ENCODE measurements at regions not wholly inside any gene's neighbourhood (a gene's known extent, or its start where the extent isn't known, plus 50 kb on each side); places are given as distances from the start of the nearest gene placed in this dataset.

DNA sequence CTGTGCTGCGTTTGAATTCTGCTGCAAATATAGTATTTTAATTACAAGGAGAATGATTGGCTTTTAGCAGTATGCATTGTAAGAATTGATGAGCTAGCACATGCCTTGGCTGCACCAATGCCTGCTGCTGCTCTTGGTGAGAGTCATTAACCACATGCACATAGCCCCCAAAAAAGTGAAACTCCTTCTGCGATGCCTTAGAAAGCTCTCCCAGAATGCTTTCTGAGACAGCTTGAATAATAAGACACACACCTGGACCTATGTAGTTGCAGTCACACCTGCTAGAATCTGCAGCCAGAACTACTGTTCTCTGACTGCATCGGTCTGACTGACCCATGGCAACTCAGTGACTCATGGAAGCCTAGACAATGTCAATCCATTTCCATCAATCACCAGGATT lies 170.1 kb upstream of the DDX18 start:
- TF ChIP-seq JUND (IDR thresholded peaks at IDR 0.05; ENCODE audit: low read depth) = no peak
- in situ Hi-C loops (cut with HindIII; ENCODE audit: low pct_unique_long_range_greater_than_20kb, low sequenced_read_pairs) = no loop called here

GRCh38 chr2:117645458-117645857 lies 169.0 kb upstream of the DDX18 start:
- DNase-seq (ENCODE audit: low read depth in 1 of 2, low spot score in 1 of 2) = no peak
- in situ Hi-C loops (cut with HindIII; ENCODE audit: low pct_unique_long_range_greater_than_20kb, low sequenced_read_pairs) = no loop called here
- no peak for TF ChIP-seq JUND (IDR thresholded peaks at IDR 0.05; ENCODE audit: low read depth)

More for the DNA sequence above, 170.1 kb upstream of the DDX18 start:
- no peak for DNase-seq (ENCODE audit: low read depth in 1 of 2, low spot score in 1 of 2)

- in situ Hi-C loops (cut with HindIII; ENCODE audit: low pct_unique_long_range_greater_than_20kb, low sequenced_read_pairs) = no loop called here
- no peak for TF ChIP-seq JUND (IDR thresholded peaks at IDR 0.05; ENCODE audit: low read depth)
- DNase-seq (ENCODE audit: low read depth in 1 of 2, low spot score in 1 of 2) = no peak
Measured at GRCh38 chr2:117646099-117646498, 168.4 kb upstream of the DDX18 start.

- in situ Hi-C loops (cut with HindIII; ENCODE audit: low pct_unique_long_range_greater_than_20kb, low sequenced_read_pairs) = no loop called here
- TF ChIP-seq JUND (IDR thresholded peaks at IDR 0.05; ENCODE audit: low read depth) = no peak
- DNase-seq (ENCODE audit: low read depth in 1 of 2, low spot score in 1 of 2) = no peak
Measured at GRCh38 chr2:117646872-117647271, 167.6 kb upstream of the DDX18 start.

GRCh38 chr2:117656546-117656945 lies 157.9 kb upstream of the DDX18 start:
- no peak for DNase-seq (ENCODE audit: low read depth in 1 of 2, low spot score in 1 of 2)
- in situ Hi-C loops (cut with HindIII; ENCODE audit: low pct_unique_long_range_greater_than_20kb, low sequenced_read_pairs) = no loop called here
- no peak for TF ChIP-seq JUND (IDR thresholded peaks at IDR 0.05; ENCODE audit: low read depth)

DNA sequence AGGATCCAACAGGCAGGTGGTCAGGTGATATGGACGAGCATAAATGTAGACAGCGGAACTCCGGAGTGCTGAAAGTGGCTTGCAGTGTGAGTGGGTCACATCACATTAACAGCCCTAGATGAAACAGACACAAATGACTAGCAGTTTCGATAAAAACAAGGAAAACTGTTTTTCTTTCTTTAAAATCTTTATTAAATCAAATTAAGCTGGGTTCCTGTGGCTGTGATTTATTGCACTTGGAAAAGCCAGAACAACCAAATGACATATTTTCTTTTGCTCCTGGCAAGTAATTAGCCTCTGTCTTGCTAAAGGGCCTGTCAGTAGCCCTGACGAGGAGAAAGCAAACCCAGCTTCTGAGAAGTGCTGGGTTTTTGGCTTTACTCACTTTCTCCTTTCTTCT lies 152.9 kb upstream of the DDX18 start:
- no peak for DNase-seq (ENCODE audit: low read depth in 1 of 2, low spot score in 1 of 2)
- in situ Hi-C loops (cut with HindIII; ENCODE audit: low pct_unique_long_range_greater_than_20kb, low sequenced_read_pairs) = no loop called here
- no peak for TF ChIP-seq JUND (IDR thresholded peaks at IDR 0.05; ENCODE audit: low read depth)

GRCh38 chr2:117674172-117674571 lies 140.3 kb upstream of the DDX18 start:
- in situ Hi-C loops (cut with HindIII; ENCODE audit: low pct_unique_long_range_greater_than_20kb, low sequenced_read_pairs) = no loop called here
- no peak for DNase-seq (ENCODE audit: low read depth in 1 of 2, low spot score in 1 of 2)
- TF ChIP-seq JUND (IDR thresholded peaks at IDR 0.05; ENCODE audit: low read depth) = no peak

GRCh38 chr2:117679952-117680351 lies 134.5 kb upstream of the DDX18 start:
- no peak for DNase-seq (ENCODE audit: low read depth in 1 of 2, low spot score in 1 of 2)
- TF ChIP-seq JUND (IDR thresholded peaks at IDR 0.05; ENCODE audit: low read depth) = no peak
- in situ Hi-C loops (cut with HindIII; ENCODE audit: low pct_unique_long_range_greater_than_20kb, low sequenced_read_pairs) = no loop called here

GRCh38 chr2:117684919-117685318 lies 129.6 kb upstream of the DDX18 start:
- no peak for TF ChIP-seq JUND (IDR thresholded peaks at IDR 0.05; ENCODE audit: low read depth)
- in situ Hi-C loops (cut with HindIII; ENCODE audit: low pct_unique_long_range_greater_than_20kb, low sequenced_read_pairs) = no loop called here
- DNase-seq (ENCODE audit: low read depth in 1 of 2, low spot score in 1 of 2) = no peak

- in situ Hi-C loops (cut with HindIII; ENCODE audit: low pct_unique_long_range_greater_than_20kb, low sequenced_read_pairs) = no loop called here
- no peak for DNase-seq (ENCODE audit: low read depth in 1 of 2, low spot score in 1 of 2)
Measured at GRCh38 chr2:117686699-117687098, 127.8 kb upstream of the DDX18 start.

GRCh38 chr2:117691595-117691994 lies 122.9 kb upstream of the DDX18 start:
- in situ Hi-C loops (cut with HindIII; ENCODE audit: low pct_unique_long_range_greater_than_20kb, low sequenced_read_pairs) = no loop called here
- no peak for TF ChIP-seq JUND (IDR thresholded peaks at IDR 0.05; ENCODE audit: low read depth)
- DNase-seq (ENCODE audit: low read depth in 1 of 2, low spot score in 1 of 2) = no peak

More at GRCh38 chr2:117686699-117687098, 127.8 kb upstream of the DDX18 start:
- no peak for TF ChIP-seq JUND (IDR thresholded peaks at IDR 0.05; ENCODE audit: low read depth)

GRCh38 chr2:117692001-117692763 lies 122.3 kb upstream of the DDX18 start:
- DNase-seq (ENCODE audit: low read depth in 1 of 2, low spot score in 1 of 2) = no peak
- no peak for TF ChIP-seq JUND (IDR thresholded peaks at IDR 0.05; ENCODE audit: low read depth)
- in situ Hi-C loops (cut with HindIII; ENCODE audit: low pct_unique_long_range_greater_than_20kb, low sequenced_read_pairs) = no loop called here

- in situ Hi-C loops (cut with HindIII; ENCODE audit: low pct_unique_long_range_greater_than_20kb, low sequenced_read_pairs) = no loop called here
- no peak for TF ChIP-seq JUND (IDR thresholded peaks at IDR 0.05; ENCODE audit: low read depth)
- no peak for DNase-seq (ENCODE audit: low read depth in 1 of 2, low spot score in 1 of 2)
Measured at GRCh38 chr2:117693154-117693553, 121.3 kb upstream of the DDX18 start.

- no peak for TF ChIP-seq JUND (IDR thresholded peaks at IDR 0.05; ENCODE audit: low read depth)
- no peak for DNase-seq (ENCODE audit: low read depth in 1 of 2, low spot score in 1 of 2)
- in situ Hi-C loops (cut with HindIII; ENCODE audit: low pct_unique_long_range_greater_than_20kb, low sequenced_read_pairs) = no loop called here
Measured at GRCh38 chr2:117693651-117694050, 120.8 kb upstream of the DDX18 start.

All from T47D (cell line).